Ishikawa (cell line): ENCODE measurements at regions not wholly inside any gene's neighbourhood (a gene's known extent, or its start where the extent isn't known, plus 50 kb on each side); places are given as distances from the start of the nearest gene placed in this dataset.

Source experiments
- CEBPB ChIP-seq: IDR thresholded peaks from 2 replicates; pipeline ENCODE4 v1.6.1; 2012
- CREB1 ChIP-seq: IDR thresholded peaks from 2 replicates; pipeline ENCODE4 v1.6.1; 2012; ENCODE audit warnings: low read depth
- TAF1 ChIP-seq: IDR thresholded peaks from 2 replicates; pipeline ENCODE4 v1.6.1; 2012; ENCODE audit warnings: low read depth, mild to moderate bottlenecking

DNA sequence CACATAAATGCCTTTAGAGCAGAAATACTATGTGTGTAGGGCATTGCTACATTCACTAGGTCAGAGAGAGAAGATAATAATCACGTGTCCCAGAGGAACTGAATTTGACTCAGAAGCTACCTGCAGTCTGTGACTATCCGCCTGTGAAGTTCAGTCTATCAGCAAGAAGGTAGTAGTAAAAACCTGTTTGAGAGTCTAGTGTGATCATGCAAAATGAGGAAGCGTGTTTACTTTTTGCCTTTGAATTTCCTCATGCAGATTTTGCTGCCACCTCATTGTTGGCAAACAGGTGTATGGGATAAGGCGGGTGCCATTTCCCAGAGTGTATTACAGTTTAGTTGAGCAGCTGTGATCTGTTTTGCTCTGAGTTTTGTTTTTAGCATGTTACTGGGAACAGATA lies 403.9 kb upstream of the FANCL start:
- TF ChIP-seq CEBPB (no peak), TAF1 (no peak), CREB1 (no peak)
